Tibial nerve (tissue), 4 donors: ENCODE measurements at regions not wholly inside any gene's neighbourhood (a gene's known extent, or its start where the extent isn't known, plus 50 kb on each side); places are given as distances from the start of the nearest gene placed in this dataset.

Source experiments
- CTCF ChIP-seq, 5 experiments: fragments of 200-600 bp in 3 of 5; fragments of 450-650 bp in 2 of 5; sonication (generic) in 3 of 5; IDR thresholded peaks; one replicate each; pipeline ENCODE4 v1.5.1; 2016 to 2019; ENCODE audit warnings: antibody characterized with exemption in 5 of 5, mild to moderate bottlenecking in 3 of 5, moderate library complexity in 2 of 5
- EP300 ChIP-seq, 2 donors: sonication (generic); formaldehyde crosslinking; IDR thresholded peaks; one replicate each; pipeline ENCODE4 v1.6.1; 2017; ENCODE audit warnings: antibody characterized with exemption in 2 of 2, mild to moderate bottlenecking in 1 of 2

- TF ChIP-seq CTCF (IDR thresholded peaks at IDR 0.05) (no peak), EP300 (IDR thresholded peaks at IDR 0.05) (no peak)
These were observed 61.3 kb upstream of the NXPH2 start for GRCh38 chr2:138841459-138841858.
